GM23338 (cell line): ENCODE measurements at regions not wholly inside any gene's neighbourhood (a gene's known extent, or its start where the extent isn't known, plus 50 kb on each side); places are given as distances from the start of the nearest gene placed in this dataset.

ENCODE experiments used
- ATAC-seq: fragments of 200-7000 bp; cut with Tn5 transposase; 3 replicates; pipeline ENCODE4 v1.9.1; 2020
- DNase-seq: peaks from one replicate; pipeline ENCODE4 v3.0.0-alpha.2; 2015; ENCODE audit warnings: low spot score
- H2AFZ ChIP-seq: fragments of 200-600 bp; sonication (generic); 2 replicates; pipeline ENCODE4 v1.8.0; 2016; ENCODE audit warnings: antibody characterized with exemption, mild to moderate bottlenecking, moderate library complexity
- H3F3A ChIP-seq: fragments of 200-600 bp; sonication (generic); replicated peaks from 2 replicates; pipeline ENCODE4 v1.8.0; 2017; ENCODE audit warnings: antibody characterized with exemption, mixed run types, low read depth
- H3K27ac ChIP-seq: fragments of 200-600 bp; sonication (generic); 2 replicates; pipeline ENCODE4 v1.6.1; 2016; ENCODE audit warnings: low read depth
- H3K27me3 ChIP-seq: fragments of 200-600 bp; sonication (generic); 2 replicates; pipeline ENCODE4 v1.8.0; 2016; ENCODE audit warnings: mild to moderate bottlenecking, mixed run types, moderate library complexity; ENCODE audit not compliant: insufficient read depth
- H3K36me3 ChIP-seq: fragments of 200-600 bp; sonication (generic); 2 replicates; pipeline ENCODE4 v1.8.0; 2016; ENCODE audit warnings: mild to moderate bottlenecking; ENCODE audit not compliant: insufficient read depth
- H3K4me1 ChIP-seq: fragments of 200-600 bp; sonication (generic); 2 replicates; pipeline ENCODE4 v1.8.0; 2016; ENCODE audit warnings: mild to moderate bottlenecking, moderate library complexity; ENCODE audit not compliant: insufficient read depth
- H3K4me2 ChIP-seq: fragments of 200-600 bp; sonication (generic); 2 replicates; pipeline ENCODE4 v1.7.1; 2017; ENCODE audit warnings: mixed run types
- H3K4me3 ChIP-seq: fragments of 200-600 bp; sonication (generic); 2 replicates; pipeline ENCODE4 v1.6.1; 2016; ENCODE audit warnings: mixed run types
- H3K79me2 ChIP-seq: fragments of 200-600 bp; sonication (generic); replicated peaks from 2 replicates; pipeline ENCODE4 v1.8.0; 2017; ENCODE audit warnings: mild to moderate bottlenecking; ENCODE audit not compliant: insufficient read depth
- H3K9me2 ChIP-seq: fragments of 200-600 bp; sonication (generic); 2 replicates; pipeline ENCODE4 v1.8.0; 2017; ENCODE audit not compliant: insufficient read depth
- H4K20me1 ChIP-seq: fragments of 200-600 bp; sonication (generic); replicated peaks from 2 replicates; pipeline ENCODE4 v1.8.0; 2017; ENCODE audit warnings: mild to moderate bottlenecking; ENCODE audit not compliant: insufficient read depth
- H3K27ac Mint-ChIP-seq: 2 replicates; pipeline ENCODE4 v1.8.0; 2020; ENCODE audit warnings: inconsistent platforms, mild to moderate bottlenecking, moderate library complexity, mixed read lengths
- H3K27me3 Mint-ChIP-seq: 3 replicates; pipeline ENCODE4 v1.8.0; 2022; ENCODE audit warnings: low read depth, mild to moderate bottlenecking, moderate library complexity, mixed read lengths, inconsistent platforms; ENCODE audit not compliant: insufficient read depth, poor library complexity
- H3K36me3 Mint-ChIP-seq: 3 replicates; pipeline ENCODE4 v1.8.0; 2021; ENCODE audit warnings: low read depth, mild to moderate bottlenecking, inconsistent platforms, moderate library complexity, mixed read lengths
- H3K4me1 Mint-ChIP-seq: 3 replicates; pipeline ENCODE4 v1.8.0; 2020; ENCODE audit warnings: mild to moderate bottlenecking, inconsistent platforms, mixed read lengths
- H3K4me3 Mint-ChIP-seq: 3 replicates; pipeline ENCODE4 v1.8.0; 2021; ENCODE audit warnings: moderate library complexity, mild to moderate bottlenecking, inconsistent platforms, mixed read lengths
- H3K9me3 Mint-ChIP-seq: 3 replicates; pipeline ENCODE4 v1.8.0; 2020; ENCODE audit warnings: moderate library complexity, mild to moderate bottlenecking, inconsistent platforms, mixed read lengths
- JUNB ChIP-seq: IDR thresholded peaks from one replicate; pipeline ENCODE4 v1.6.1; 2016; ENCODE audit warnings: antibody characterized with exemption; ENCODE audit not compliant: unreplicated experiment
- ZNF331 ChIP-seq: fragments of 250-450 bp; sonication (Bioruptor Pico); IDR thresholded peaks from 2 replicates; pipeline ENCODE4 v1.5.0; 2020; ENCODE audit warnings: low read depth, mild to moderate bottlenecking, moderate library complexity
- ZNF462 ChIP-seq: fragments of 250-450 bp; sonication (Bioruptor Pico); IDR thresholded peaks from 2 replicates; pipeline ENCODE4 v1.5.0; 2020; ENCODE audit warnings: mild to moderate bottlenecking, moderate library complexity

DNA sequence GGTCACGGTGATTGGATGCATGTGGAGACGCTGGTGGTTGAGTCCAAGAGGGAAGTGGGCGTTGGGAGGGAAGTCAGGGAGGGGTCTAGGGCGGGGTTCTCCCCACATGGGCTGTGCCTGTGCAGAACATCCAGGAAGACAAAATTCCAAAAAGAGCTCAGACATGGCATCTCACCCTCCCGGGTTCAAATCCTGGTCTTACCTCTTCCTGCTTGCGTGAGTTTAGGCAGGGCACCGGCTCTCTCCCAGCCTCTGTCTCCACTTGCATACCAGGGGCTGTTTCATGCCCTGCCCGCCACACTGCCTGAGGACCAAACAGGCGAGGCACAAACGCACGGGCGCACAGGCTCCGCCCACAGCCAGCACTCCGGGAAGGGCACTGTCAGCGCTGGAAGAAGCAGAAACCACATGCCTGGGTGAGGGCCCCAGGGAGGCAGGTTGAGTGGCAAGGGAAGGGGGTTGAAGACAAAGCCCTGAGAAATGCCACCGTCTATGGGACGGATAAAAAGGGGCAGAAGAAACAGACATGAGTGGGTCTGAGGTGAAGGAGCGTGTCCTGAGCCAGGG lies 123.6 kb upstream of the SOX1 start (continued):
- TF ChIP-seq ZNF462 (CRISPR knock-in tag) (no peak), ZNF331 (CRISPR knock-in tag) (no peak)

- Histone ChIP-seq H4K20me1 (no peaks in the 10 kb centered on the region), H3K79me2 (no peaks in the 10 kb centered on the region), H3K9me2 (no peaks in the 10 kb centered on the region), H2AFZ (no peak overlapping the region), H3K36me3 (no peaks in the 10 kb centered on the region), H3K27me3 (no peaks in the 10 kb centered on the region), H3F3A (no peaks in the 10 kb centered on the region), H3K27ac (no peak overlapping the region), H3K4me2 (no peak overlapping the region), H3K4me1 (no peaks in the 10 kb centered on the region), H3K4me3 (no peak overlapping the region)
- no peaks in the 10 kb centered on the region for H3K36me3 Mint-ChIP-seq
- ATAC-seq (no peak), DNase-seq (no peak)
- H3K27me3 Mint-ChIP-seq: peaks cover 3% of the 10 kb centered on the region
- H3K9me3 Mint-ChIP-seq: peaks cover 3% of the 10 kb centered on the region; the same call in 1 of the 3 replicates
- peaks cover 3% of the 10 kb centered on the region; the same call in 1 of the 3 replicates for H3K4me1 Mint-ChIP-seq
- TF ChIP-seq ZNF331 (CRISPR knock-in tag) (no peak), JUNB (no peak), ZNF462 (CRISPR knock-in tag) (no peak)
- no peak overlapping the region for H3K4me3 Mint-ChIP-seq
- no peak overlapping the region for H3K27ac Mint-ChIP-seq
Measured at GRCh38 chr13:111944171-111944583, 122.8 kb upstream of the SOX1 start.
